ENCODE measurements at regions not wholly inside any gene's neighbourhood (a gene's known extent, or its start where the extent isn't known, plus 50 kb on each side); places are given as distances from the start of the nearest gene placed in this dataset.

DNA sequence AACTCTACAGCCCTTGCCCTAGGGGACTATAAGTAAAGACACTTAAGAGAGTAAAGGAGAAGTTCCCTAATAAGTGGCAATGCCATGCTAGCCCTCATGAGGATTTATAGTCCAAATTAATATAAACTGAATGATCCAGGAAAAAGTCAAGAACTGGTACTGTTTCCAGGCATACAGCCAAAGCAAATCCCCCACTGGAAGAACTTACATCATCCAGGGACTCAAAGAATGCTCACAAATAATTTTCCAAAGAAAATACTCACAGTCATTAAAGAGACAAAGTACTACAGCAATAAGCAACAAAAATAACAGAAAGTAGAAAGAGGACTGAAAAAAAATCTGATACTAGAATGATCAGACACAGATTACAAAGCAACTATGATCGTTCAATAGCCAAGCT, 79.7 kb upstream of the RAP1B start:
- TF ChIP-seq CTCF (IDR thresholded peaks at IDR 0.05; ENCODE audit: low read length) (no peak), EZH2 (IDR thresholded peaks at IDR 0.05; ENCODE audit: borderline replicate concordance, low read length) (no peak)
